ENCODE measurements at regions not wholly inside any gene's neighbourhood (a gene's known extent, or its start where the extent isn't known, plus 50 kb on each side); places are given as distances from the start of the nearest gene placed in this dataset.

- TF ChIP-seq EZH2 (IDR thresholded peaks at IDR 0.05; ENCODE audit: insufficient read depth, poor library complexity, severe bottlenecking) (no peak), EZH2phosphoT487 (IDR thresholded peaks at IDR 0.05; ENCODE audit: insufficient read depth, low read depth) (no peak)
These were observed 251.1 kb downstream of the USP46 start for GRCh38 chr4:52408032-52408431.

Measured in GM23248 (cell line).